WTC11 (cell line): ENCODE measurements at regions not wholly inside any gene's neighbourhood (a gene's known extent, or its start where the extent isn't known, plus 50 kb on each side); places are given as distances from the start of the nearest gene placed in this dataset.

ENCODE experiments used
- ATAC-seq: fragments of 200-7000 bp; cut with Tn5 transposase; 2 replicates; pipeline ENCODE4 v1.10.0; 2021; ENCODE audit warnings: mild to moderate bottlenecking, moderate library complexity
- CTCF ChIA-PET: fragments of 300-600 bp; sonication (Branson Sonifier 250); formaldehyde crosslinking; loops from one replicate; lab custom pipeline; 2021; ENCODE audit warnings: antibody characterized with exemption; lab: Charles Lee
- POLR2A ChIA-PET: fragments of 350-600 bp; sonication (Branson Sonifier 250); formaldehyde crosslinking; loops from one replicate; lab custom pipeline; 2021; ENCODE audit warnings: antibody characterized with exemption; lab: Charles Lee
- DNase-seq: peaks from one replicate; pipeline ENCODE4 v3.0.0; 2021; ENCODE audit warnings: low spot score
- H3K27ac Mint-ChIP-seq: 2 replicates; pipeline ENCODE4 v1.8.0; 2021; ENCODE audit warnings: mixed read lengths
- H3K27me3 Mint-ChIP-seq: 2 replicates; pipeline ENCODE4 v1.8.0; 2021; ENCODE audit warnings: low read depth, mild to moderate bottlenecking, moderate library complexity, mixed read lengths
- H3K36me3 Mint-ChIP-seq: 2 replicates; pipeline ENCODE4 v1.8.0; 2021; ENCODE audit warnings: mixed read lengths
- H3K4me1 Mint-ChIP-seq: 2 replicates; pipeline ENCODE4 v1.8.0; 2022; ENCODE audit warnings: mixed read lengths
- H3K4me3 Mint-ChIP-seq: 2 replicates; pipeline ENCODE4 v1.8.0; 2021; ENCODE audit warnings: mild to moderate bottlenecking, moderate library complexity, mixed read lengths
- H3K9me3 Mint-ChIP-seq: 2 replicates; pipeline ENCODE4 v1.8.0; 2021; ENCODE audit warnings: mixed read lengths
- ARID4B ChIP-seq: sonication (generic); formaldehyde crosslinking; IDR thresholded peaks from 2 replicates; pipeline ENCODE4 v1.8.0; 2023; ENCODE audit warnings: missing genetic modification reagents, mild to moderate bottlenecking, borderline replicate concordance
- E2F5 ChIP-seq: sonication (generic); formaldehyde crosslinking; IDR thresholded peaks from 2 replicates; pipeline ENCODE4 v1.8.1; 2022; ENCODE audit warnings: mild to moderate bottlenecking, moderate library complexity, missing genetic modification reagents
- ELF4 ChIP-seq: sonication (generic); formaldehyde crosslinking; IDR thresholded peaks from 2 replicates; pipeline ENCODE4 v1.8.1; 2022; ENCODE audit warnings: low read depth, mild to moderate bottlenecking, moderate library complexity, missing genetic modification reagents
- ESRRA ChIP-seq: sonication (generic); formaldehyde crosslinking; IDR thresholded peaks from 2 replicates; pipeline ENCODE4 v1.8.1; 2022; ENCODE audit warnings: mild to moderate bottlenecking, missing genetic modification reagents, borderline replicate concordance
- GABPB1 ChIP-seq: sonication (generic); formaldehyde crosslinking; IDR thresholded peaks from 2 replicates; pipeline ENCODE4 v1.8.1; 2023; ENCODE audit warnings: mild to moderate bottlenecking, missing genetic modification reagents
- IRF2 ChIP-seq: sonication (generic); formaldehyde crosslinking; IDR thresholded peaks from 2 replicates; pipeline ENCODE4 v1.8.0; 2022; ENCODE audit warnings: low read depth, missing genetic modification reagents, borderline replicate concordance
- KAT7 ChIP-seq: sonication (generic); formaldehyde crosslinking; IDR thresholded peaks from 2 replicates; pipeline ENCODE4 v1.8.1; 2023; ENCODE audit warnings: missing genetic modification reagents, mild to moderate bottlenecking, borderline replicate concordance
- MXD4 ChIP-seq: fragments of 250-450 bp; sonication (Bioruptor Pico); IDR thresholded peaks from 2 replicates; pipeline ENCODE4 v1.8.0; 2021; ENCODE audit warnings: mild to moderate bottlenecking, moderate library complexity, borderline replicate concordance
- MYBL2 ChIP-seq: sonication (generic); formaldehyde crosslinking; IDR thresholded peaks from 2 replicates; pipeline ENCODE4 v1.8.1; 2023; ENCODE audit warnings: mild to moderate bottlenecking, moderate library complexity, missing genetic modification reagents
- NR1H2 ChIP-seq: sonication (generic); formaldehyde crosslinking; IDR thresholded peaks from 2 replicates; pipeline ENCODE4 v1.9.0; 2021; ENCODE audit warnings: mild to moderate bottlenecking, moderate library complexity, missing genetic modification reagents
- PRRX2 ChIP-seq: fragments of 250-450 bp; sonication (Bioruptor Pico); IDR thresholded peaks from 2 replicates; pipeline ENCODE4 v1.8.0; 2021; ENCODE audit warnings: mild to moderate bottlenecking
- RELA ChIP-seq: sonication (generic); formaldehyde crosslinking; IDR thresholded peaks from 2 replicates; pipeline ENCODE4 v1.8.1; 2022; ENCODE audit warnings: missing genetic modification reagents, mild to moderate bottlenecking, borderline replicate concordance
- RORB ChIP-seq: fragments of 250-450 bp; sonication (Bioruptor Pico); IDR thresholded peaks from 2 replicates; pipeline ENCODE4 v1.9.0; 2021; ENCODE audit warnings: mild to moderate bottlenecking
- SMAD4 ChIP-seq: sonication (generic); formaldehyde crosslinking; IDR thresholded peaks from 2 replicates; pipeline ENCODE4 v1.8.0; 2022; ENCODE audit warnings: mild to moderate bottlenecking, missing genetic modification reagents
- USF1 ChIP-seq: sonication (generic); formaldehyde crosslinking; IDR thresholded peaks from 2 replicates; pipeline ENCODE4 v1.8.0; 2022; ENCODE audit warnings: mild to moderate bottlenecking, missing genetic modification reagents
- USF2 ChIP-seq: sonication (generic); formaldehyde crosslinking; IDR thresholded peaks from 2 replicates; pipeline ENCODE4 v1.8.1; 2023; ENCODE audit warnings: mild to moderate bottlenecking, missing genetic modification reagents, moderate library complexity
- ZNF219 ChIP-seq: sonication (generic); formaldehyde crosslinking; IDR thresholded peaks from 2 replicates; pipeline ENCODE4 v1.8.0; 2023; ENCODE audit warnings: missing genetic modification reagents, mild to moderate bottlenecking, borderline replicate concordance
- ZNF671 ChIP-seq: fragments of 250-450 bp; sonication (Bioruptor Pico); IDR thresholded peaks from 2 replicates; pipeline ENCODE4 v1.8.0; 2021; ENCODE audit warnings: mild to moderate bottlenecking
- TF ChIP-seq, protein P1 (sequence below): sonication (generic); formaldehyde crosslinking; IDR thresholded peaks from 2 replicates; pipeline ENCODE4 v1.8.0; 2023; ENCODE audit warnings: mild to moderate bottlenecking, missing genetic modification reagents

DNA sequence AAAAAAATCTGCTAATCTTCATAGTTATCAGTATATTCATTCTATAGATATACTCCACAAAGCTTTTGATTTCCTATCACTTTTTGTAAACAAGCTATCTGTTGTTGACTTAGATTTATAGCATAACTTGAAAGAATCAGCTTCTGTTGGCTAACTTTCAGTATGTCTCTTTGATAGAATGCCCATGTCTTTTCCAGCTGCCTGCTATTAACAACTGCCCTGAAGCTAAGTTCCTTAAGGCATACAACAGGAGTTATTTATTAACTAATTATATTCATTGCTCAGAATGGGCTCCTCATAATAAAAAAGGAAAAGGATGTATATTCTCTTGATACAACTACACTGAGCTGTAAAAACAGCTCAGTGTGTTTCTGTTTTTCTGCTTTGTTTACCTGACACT is 293.9 kb downstream of the TUSC7 start:
- Mint-ChIP-seq H3K9me3 (no peaks in the 10 kb centered on the region), H3K4me3 (no peak overlapping the region), H3K27ac (no peak overlapping the region), H3K27me3 (no peaks in the 10 kb centered on the region), H3K36me3 (no peaks in the 10 kb centered on the region)
- ChIA-PET POLR2A (no interaction called here), CTCF (interaction anchor here (1.3 kb wide), 1 partner anchor 233 kb away, joined by 7 read pairs; no protein-coding TSS in a partner anchor)
- TF ChIP-seq NR1H2 (CRISPR knock-in tag) (no peak), ZNF219 (CRISPR knock-in tag) (no peak), ELF4 (CRISPR knock-in tag) (no peak)
- TF ChIP-seq, all 79 proteins: peak for 0
- no peak for ATAC-seq
- no peaks in the 10 kb centered on the region for H3K4me1 Mint-ChIP-seq
- DNase-seq, result no peak

DNA sequence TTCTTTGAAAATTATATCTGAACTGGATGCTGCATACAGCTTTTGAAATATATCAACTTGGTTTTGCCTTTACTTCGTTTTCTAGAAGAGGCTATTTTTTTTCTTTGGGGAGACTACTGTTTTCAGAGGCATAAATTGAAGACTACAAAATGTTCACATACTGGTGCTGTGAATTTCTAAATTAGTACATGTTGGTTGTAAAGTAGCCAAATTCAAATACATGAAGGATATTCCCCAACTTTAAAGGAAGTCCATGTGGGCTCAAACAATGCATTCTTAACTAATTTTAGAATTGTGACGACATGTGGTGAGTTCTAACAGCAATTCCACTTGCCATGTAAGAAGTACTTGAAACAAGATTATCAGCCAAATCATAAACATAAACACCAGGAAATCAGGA is 295.7 kb downstream of the TUSC7 start:
- H3K27me3 Mint-ChIP-seq, result no peaks in the 10 kb centered on the region
- no peaks in the 10 kb centered on the region for H3K4me1 Mint-ChIP-seq
- H3K36me3 Mint-ChIP-seq, result no peaks in the 10 kb centered on the region
- DNase-seq (no peak), ATAC-seq (no peak)
- CTCF ChIA-PET, result no interaction called here
- H3K9me3 Mint-ChIP-seq, result no peaks in the 10 kb centered on the region
- no peak overlapping the region for H3K4me3 Mint-ChIP-seq
- POLR2A ChIA-PET, result no interaction called here
- H3K27ac Mint-ChIP-seq, result no peak overlapping the region
- TF ChIP-seq PRRX2 (no peak), GABPB1 (CRISPR knock-in tag) (no peak), SMAD4 (CRISPR knock-in tag) (no peak), IRF2 (no peak), ESRRA (no peak), ARID4B (CRISPR knock-in tag) (no peak), NR1H2 (CRISPR knock-in tag) (no peak), USF2 (CRISPR knock-in tag) (no peak), E2F5 (no peak), RORB (CRISPR knock-in tag) (no peak), KAT7 (CRISPR knock-in tag) (no peak), USF1 (no peak), ZNF671 (no peak), ELF4 (CRISPR knock-in tag) (no peak), MXD4 (CRISPR knock-in tag) (no peak), RELA (CRISPR knock-in tag) (no peak), MYBL2 (no peak)
- TF ChIP-seq, protein P1, sequence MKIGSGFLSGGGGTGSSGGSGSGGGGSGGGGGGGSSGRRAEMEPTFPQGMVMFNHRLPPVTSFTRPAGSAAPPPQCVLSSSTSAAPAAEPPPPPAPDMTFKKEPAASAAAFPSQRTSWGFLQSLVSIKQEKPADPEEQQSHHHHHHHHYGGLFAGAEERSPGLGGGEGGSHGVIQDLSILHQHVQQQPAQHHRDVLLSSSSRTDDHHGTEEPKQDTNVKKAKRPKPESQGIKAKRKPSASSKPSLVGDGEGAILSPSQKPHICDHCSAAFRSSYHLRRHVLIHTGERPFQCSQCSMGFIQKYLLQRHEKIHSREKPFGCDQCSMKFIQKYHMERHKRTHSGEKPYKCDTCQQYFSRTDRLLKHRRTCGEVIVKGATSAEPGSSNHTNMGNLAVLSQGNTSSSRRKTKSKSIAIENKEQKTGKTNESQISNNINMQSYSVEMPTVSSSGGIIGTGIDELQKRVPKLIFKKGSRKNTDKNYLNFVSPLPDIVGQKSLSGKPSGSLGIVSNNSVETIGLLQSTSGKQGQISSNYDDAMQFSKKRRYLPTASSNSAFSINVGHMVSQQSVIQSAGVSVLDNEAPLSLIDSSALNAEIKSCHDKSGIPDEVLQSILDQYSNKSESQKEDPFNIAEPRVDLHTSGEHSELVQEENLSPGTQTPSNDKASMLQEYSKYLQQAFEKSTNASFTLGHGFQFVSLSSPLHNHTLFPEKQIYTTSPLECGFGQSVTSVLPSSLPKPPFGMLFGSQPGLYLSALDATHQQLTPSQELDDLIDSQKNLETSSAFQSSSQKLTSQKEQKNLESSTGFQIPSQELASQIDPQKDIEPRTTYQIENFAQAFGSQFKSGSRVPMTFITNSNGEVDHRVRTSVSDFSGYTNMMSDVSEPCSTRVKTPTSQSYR, result no peak
